ENCODE measurements at regions not wholly inside any gene's neighbourhood (a gene's known extent, or its start where the extent isn't known, plus 50 kb on each side); places are given as distances from the start of the nearest gene placed in this dataset.

DNA sequence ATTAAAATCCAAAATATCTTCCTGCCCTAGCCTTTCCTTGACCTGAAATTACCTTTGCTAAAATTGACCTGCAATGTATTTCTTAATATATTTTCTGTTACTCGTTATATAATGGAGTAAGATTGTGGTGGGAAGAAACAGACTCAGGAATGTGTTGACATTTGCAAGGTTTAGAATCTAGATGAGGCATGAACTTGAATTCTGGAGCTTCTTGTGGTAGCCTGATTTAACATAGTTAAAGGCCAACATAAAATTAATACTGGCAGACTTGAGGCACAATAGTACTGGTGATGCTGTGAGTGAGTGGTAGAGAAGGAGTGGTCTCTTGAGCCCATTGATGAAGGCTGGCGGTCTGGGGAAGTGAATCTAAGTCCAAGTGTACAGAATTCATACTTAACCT, 197.9 kb upstream of the SPRY1 start:
- H3K9me2 ChIP-seq (replicated peaks; ENCODE audit: low read length) = no peaks in the 10 kb centered on the region
- H3K36me3 ChIP-seq (ENCODE audit: low read depth, low read length) = no peaks in the 10 kb centered on the region
- TF ChIP-seq EZH2 (IDR thresholded peaks at IDR 0.05; ENCODE audit: low read length, unreplicated experiment) (no peak), EZH2phosphoT487 (IDR thresholded peaks at IDR 0.05; ENCODE audit: borderline replicate concordance, low read length) (no peak)
- TF ChIP-seq, protein P1, sequence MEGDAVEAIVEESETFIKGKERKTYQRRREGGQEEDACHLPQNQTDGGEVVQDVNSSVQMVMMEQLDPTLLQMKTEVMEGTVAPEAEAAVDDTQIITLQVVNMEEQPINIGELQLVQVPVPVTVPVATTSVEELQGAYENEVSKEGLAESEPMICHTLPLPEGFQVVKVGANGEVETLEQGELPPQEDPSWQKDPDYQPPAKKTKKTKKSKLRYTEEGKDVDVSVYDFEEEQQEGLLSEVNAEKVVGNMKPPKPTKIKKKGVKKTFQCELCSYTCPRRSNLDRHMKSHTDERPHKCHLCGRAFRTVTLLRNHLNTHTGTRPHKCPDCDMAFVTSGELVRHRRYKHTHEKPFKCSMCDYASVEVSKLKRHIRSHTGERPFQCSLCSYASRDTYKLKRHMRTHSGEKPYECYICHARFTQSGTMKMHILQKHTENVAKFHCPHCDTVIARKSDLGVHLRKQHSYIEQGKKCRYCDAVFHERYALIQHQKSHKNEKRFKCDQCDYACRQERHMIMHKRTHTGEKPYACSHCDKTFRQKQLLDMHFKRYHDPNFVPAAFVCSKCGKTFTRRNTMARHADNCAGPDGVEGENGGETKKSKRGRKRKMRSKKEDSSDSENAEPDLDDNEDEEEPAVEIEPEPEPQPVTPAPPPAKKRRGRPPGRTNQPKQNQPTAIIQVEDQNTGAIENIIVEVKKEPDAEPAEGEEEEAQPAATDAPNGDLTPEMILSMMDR (conservative IDR thresholded peaks at IDR 0.05; ENCODE audit: low read depth, low read length) = no peak
- no peaks in the 10 kb centered on the region for H3K9me3 ChIP-seq (ENCODE audit: low read length)
- no peak overlapping the region for H3K4me3 ChIP-seq (ENCODE audit: low read length)
- H4K20me1 ChIP-seq (ENCODE audit: low read length) = no peaks in the 10 kb centered on the region
- BruUV-seq (replicated peaks) = no TSS peak
- no peak overlapping the region for H3K4me2 ChIP-seq (ENCODE audit: low read length)
- CTCF ChIA-PET = no interaction called here
- DNase-seq = no peak
- no peak for ATAC-seq
- no peak overlapping the region for H3K27ac ChIP-seq (ENCODE audit: low read length)
- H3F3A ChIP-seq (ENCODE audit: low read length, unreplicated experiment) = no peaks in the 10 kb centered on the region
- intact Hi-C loops (cut with micrococcal nuclease) = no loop called here
- H2AFZ ChIP-seq (ENCODE audit: low read length) = no peak overlapping the region
- POLR2A ChIA-PET (ENCODE audit: unreplicated experiment) = no interaction called here
- H3K4me1 ChIP-seq (ENCODE audit: insufficient read depth, low read length) = no peaks in the 10 kb centered on the region
- no peaks in the 10 kb centered on the region for H3K79me2 ChIP-seq (ENCODE audit: low read length)
- H3K9ac ChIP-seq (ENCODE audit: low read length) = no peak overlapping the region
- H3K27me3 ChIP-seq (ENCODE audit: low read length) = no peaks in the 10 kb centered on the region

DNA sequence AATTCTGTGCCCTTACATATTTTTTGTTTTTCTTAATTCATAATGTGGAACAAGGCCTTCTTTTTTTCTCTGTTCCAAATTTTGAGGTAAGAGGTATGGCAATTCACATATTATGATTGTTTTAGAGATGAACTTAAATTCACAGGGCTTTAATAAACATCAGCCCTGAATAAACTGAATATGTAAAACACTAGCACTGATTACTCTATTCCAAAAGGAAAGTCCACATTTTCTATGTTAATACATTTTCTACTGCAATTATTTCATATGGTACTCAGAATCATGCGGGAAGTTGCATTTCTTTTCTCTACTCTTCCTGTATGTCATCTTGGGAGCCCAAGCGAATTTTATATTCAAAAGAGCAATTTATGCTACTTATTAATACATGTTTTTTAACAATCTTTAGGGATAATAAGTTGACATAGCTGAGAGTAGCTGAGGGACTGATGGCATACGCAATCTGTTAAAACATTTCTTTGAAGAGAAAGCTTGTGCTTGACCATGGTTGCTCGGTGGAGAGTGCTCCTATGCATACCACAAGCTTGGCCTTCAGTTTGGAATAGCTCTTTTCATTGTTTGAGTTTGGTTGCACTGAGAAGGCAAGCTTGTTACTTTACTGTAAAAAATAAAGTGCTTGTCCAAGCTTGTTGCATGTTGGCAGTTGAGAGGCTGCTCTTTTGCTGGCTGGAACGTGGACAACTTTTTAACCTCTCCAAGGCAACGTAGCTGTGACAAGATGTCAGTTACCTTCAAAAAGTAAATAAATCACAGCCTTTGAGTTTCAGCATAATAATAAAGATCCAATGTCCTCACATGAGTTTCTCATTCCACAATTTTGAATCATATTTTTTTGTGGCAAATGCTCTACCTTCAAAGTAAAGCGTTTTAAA, 196.3 kb upstream of the SPRY1 start:
- TF ChIP-seq, protein P1 (conservative IDR thresholded peaks at IDR 0.05; ENCODE audit: low read depth, low read length) = no peak
- TF ChIP-seq EZH2phosphoT487 (IDR thresholded peaks at IDR 0.05; ENCODE audit: borderline replicate concordance, low read length) = no peak
- TF ChIP-seq EZH2 (IDR thresholded peaks at IDR 0.05; ENCODE audit: low read length, unreplicated experiment) = no peak
- DNase-seq = no peak
- Histone ChIP-seq H3K4me1 (ENCODE audit: insufficient read depth, low read length) (no peaks in the 10 kb centered on the region), H3K4me3 (ENCODE audit: low read length) (no peak overlapping the region), H3F3A (ENCODE audit: low read length, unreplicated experiment) (no peaks in the 10 kb centered on the region), H3K79me2 (ENCODE audit: low read length) (no peaks in the 10 kb centered on the region), H3K9me2 (replicated peaks; ENCODE audit: low read length) (no peaks in the 10 kb centered on the region), H3K9me3 (ENCODE audit: low read length) (no peaks in the 10 kb centered on the region), H3K27ac (ENCODE audit: low read length) (no peak overlapping the region), H3K27me3 (ENCODE audit: low read length) (no peaks in the 10 kb centered on the region), H3K9ac (ENCODE audit: low read length) (no peak overlapping the region), H3K36me3 (ENCODE audit: low read depth, low read length) (no peaks in the 10 kb centered on the region), H4K20me1 (ENCODE audit: low read length) (no peaks in the 10 kb centered on the region), H3K4me2 (ENCODE audit: low read length) (no peak overlapping the region), H2AFZ (ENCODE audit: low read length) (no peak overlapping the region)
- POLR2A ChIA-PET (ENCODE audit: unreplicated experiment) = no interaction called here
- no TSS peak for BruUV-seq (replicated peaks)
- intact Hi-C loops (cut with micrococcal nuclease) = no loop called here
- ATAC-seq = no peak
- CTCF ChIA-PET = no interaction called here

DNA sequence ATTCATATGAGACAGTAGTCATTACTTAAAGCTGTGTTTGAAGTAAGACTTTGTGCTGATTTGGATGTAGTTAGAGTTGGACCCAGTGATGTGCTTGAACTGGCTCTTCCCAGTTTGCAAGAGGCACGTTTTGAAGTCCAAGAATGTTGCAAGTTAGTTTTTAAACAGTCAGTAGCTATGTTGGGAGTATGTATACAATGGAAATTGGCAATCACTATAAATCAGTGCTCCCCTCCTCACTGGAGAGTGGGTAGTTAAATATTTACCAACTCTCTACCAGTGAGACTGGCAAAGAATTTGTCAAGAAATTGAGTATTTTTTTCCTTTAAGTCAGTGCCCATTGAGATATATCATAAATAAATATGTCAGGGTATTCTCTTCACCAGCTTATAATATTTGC, 191.9 kb upstream of the SPRY1 start:
- Histone ChIP-seq H3K9me3 (ENCODE audit: low read length) (no peaks in the 10 kb centered on the region), H4K20me1 (ENCODE audit: low read length) (no peaks in the 10 kb centered on the region), H3K79me2 (ENCODE audit: low read length) (no peaks in the 10 kb centered on the region), H3K4me1 (ENCODE audit: insufficient read depth, low read length) (no peaks in the 10 kb centered on the region), H2AFZ (ENCODE audit: low read length) (no peak overlapping the region), H3K9me2 (replicated peaks; ENCODE audit: low read length) (no peaks in the 10 kb centered on the region), H3K4me3 (ENCODE audit: low read length) (no peak overlapping the region), H3F3A (ENCODE audit: low read length, unreplicated experiment) (no peaks in the 10 kb centered on the region), H3K36me3 (ENCODE audit: low read depth, low read length) (no peaks in the 10 kb centered on the region), H3K27me3 (ENCODE audit: low read length) (no peaks in the 10 kb centered on the region), H3K9ac (ENCODE audit: low read length) (no peak overlapping the region), H3K4me2 (ENCODE audit: low read length) (no peak overlapping the region), H3K27ac (ENCODE audit: low read length) (no peak overlapping the region)
- CTCF ChIA-PET = no interaction called here
- intact Hi-C loops (cut with micrococcal nuclease) = no loop called here
- TF ChIP-seq, protein P1 (conservative IDR thresholded peaks at IDR 0.05; ENCODE audit: low read depth, low read length) = no peak
- no peak for TF ChIP-seq EZH2 (IDR thresholded peaks at IDR 0.05; ENCODE audit: low read length, unreplicated experiment)
- ATAC-seq = no peak
- no TSS peak for BruUV-seq (replicated peaks)
- POLR2A ChIA-PET (ENCODE audit: unreplicated experiment) = no interaction called here
- no peak for DNase-seq
